ENCODE measurements at regions not wholly inside any gene's neighbourhood (a gene's known extent, or its start where the extent isn't known, plus 50 kb on each side); places are given as distances from the start of the nearest gene placed in this dataset.

DNA sequence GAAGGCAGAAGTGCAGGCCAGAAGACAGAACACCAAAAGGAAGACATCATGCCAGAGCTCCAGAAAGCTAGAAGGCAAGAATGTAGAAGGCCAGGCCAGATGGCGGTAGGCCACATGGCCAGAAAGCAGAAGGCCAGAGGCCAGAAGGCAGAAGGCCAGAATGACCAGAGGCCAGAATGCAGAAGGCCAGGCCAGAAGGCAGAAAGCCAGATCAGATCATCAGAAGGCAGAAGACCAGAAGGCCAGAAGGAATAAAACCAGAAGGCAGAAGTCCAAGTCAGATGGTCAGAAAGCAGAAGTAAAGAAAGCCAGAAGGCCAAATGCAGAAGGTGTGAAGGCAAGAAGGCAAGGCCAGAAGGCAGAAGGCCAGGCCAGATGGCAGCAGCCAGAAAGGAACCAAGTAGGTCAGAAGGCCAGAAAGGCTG is 185.0 kb downstream of the TUBA3C start:
- H3K36me3 ChIP-seq (ENCODE audit: low read depth), result no peaks in the 10 kb centered on the region
- H3K9me3 ChIP-seq, result peaks cover 66% of the 10 kb centered on the region
- no peak for DNase-seq
- TF ChIP-seq, protein P1, sequence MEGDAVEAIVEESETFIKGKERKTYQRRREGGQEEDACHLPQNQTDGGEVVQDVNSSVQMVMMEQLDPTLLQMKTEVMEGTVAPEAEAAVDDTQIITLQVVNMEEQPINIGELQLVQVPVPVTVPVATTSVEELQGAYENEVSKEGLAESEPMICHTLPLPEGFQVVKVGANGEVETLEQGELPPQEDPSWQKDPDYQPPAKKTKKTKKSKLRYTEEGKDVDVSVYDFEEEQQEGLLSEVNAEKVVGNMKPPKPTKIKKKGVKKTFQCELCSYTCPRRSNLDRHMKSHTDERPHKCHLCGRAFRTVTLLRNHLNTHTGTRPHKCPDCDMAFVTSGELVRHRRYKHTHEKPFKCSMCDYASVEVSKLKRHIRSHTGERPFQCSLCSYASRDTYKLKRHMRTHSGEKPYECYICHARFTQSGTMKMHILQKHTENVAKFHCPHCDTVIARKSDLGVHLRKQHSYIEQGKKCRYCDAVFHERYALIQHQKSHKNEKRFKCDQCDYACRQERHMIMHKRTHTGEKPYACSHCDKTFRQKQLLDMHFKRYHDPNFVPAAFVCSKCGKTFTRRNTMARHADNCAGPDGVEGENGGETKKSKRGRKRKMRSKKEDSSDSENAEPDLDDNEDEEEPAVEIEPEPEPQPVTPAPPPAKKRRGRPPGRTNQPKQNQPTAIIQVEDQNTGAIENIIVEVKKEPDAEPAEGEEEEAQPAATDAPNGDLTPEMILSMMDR (IDR thresholded peaks at IDR 0.05), result no peak
- intact Hi-C loops (cut with DNase I, micrococcal nuclease), result no loop called here
- no peak for ATAC-seq
- no peak overlapping the region for H3K4me3 ChIP-seq
- H3K4me1 ChIP-seq (ENCODE audit: low read depth), result no peaks in the 10 kb centered on the region

DNA sequence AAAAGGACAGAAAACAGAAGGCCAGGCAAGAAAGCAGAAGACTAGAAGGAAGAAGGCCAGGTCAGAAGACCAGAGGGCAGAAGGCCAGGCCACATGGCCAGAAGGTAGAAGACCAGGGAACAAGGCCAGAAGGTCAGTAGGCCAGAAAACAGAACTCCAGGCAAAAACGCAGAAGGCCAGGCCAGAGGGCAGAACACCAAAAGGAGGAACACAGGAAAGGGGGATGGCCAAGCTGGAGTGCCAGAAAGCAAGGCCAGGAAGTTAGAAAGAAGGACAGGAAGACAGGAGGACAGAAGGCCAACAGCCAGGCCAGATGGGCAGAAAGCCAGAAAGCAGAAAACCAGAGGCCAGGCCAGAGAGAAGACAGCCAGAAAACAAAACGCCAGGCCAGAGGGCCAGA is 185.4 kb downstream of the TUBA3C start:
- ATAC-seq, result no peak
- TF ChIP-seq, protein P1 (IDR thresholded peaks at IDR 0.05), result no peak
- H3K9me3 ChIP-seq, result peaks cover 66% of the 10 kb centered on the region

DNA sequence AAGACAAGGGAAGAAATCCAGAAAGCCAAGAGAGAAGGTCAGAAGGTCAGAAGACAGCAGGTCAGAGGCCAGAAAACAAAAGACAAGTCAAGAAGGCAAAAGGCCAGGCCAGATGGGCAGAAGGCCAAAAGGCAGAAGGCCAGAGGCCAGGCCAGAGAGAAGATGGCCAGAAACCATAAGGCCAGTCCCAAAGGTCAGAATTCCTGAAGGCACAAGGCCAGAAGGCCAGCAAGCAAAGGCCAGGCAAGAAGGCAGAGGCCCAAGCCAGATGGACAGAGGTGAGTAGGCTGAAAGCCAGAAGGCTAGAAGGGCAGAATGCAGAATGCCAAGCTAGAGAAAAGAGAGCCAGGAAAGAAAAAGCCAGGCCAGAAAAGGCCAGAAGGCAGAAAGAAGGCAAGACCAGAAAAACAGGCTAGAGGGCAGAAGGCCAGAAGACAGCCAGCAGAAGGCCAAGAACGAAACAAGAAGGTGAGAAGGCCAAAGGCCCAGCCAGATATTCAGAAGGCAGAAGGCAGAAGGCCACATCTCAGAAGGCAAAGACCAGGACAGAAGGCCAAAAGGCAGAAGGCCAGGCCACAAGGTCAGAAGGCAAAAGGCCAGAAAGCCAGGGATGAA is 186.3 kb downstream of the TUBA3C start:
- Histone ChIP-seq H3K36me3 (ENCODE audit: low read depth) (no peaks in the 10 kb centered on the region), H3K9me3 (peaks cover 65% of the 10 kb centered on the region), H3K4me3 (no peak overlapping the region), H3K4me1 (ENCODE audit: low read depth) (no peaks in the 10 kb centered on the region)
- ATAC-seq (no peak), DNase-seq (no peak)
- TF ChIP-seq, protein P1 (IDR thresholded peaks at IDR 0.05), result no peak
- intact Hi-C loops (cut with DNase I, micrococcal nuclease), result no loop called here

More for the DNA sequence above, 185.4 kb downstream of the TUBA3C start:
- Histone ChIP-seq H3K4me3 (no peak overlapping the region), H3K4me1 (ENCODE audit: low read depth) (no peaks in the 10 kb centered on the region), H3K36me3 (ENCODE audit: low read depth) (no peaks in the 10 kb centered on the region)
- intact Hi-C loops (cut with DNase I, micrococcal nuclease), result no loop called here
- DNase-seq, result no peak

DNA sequence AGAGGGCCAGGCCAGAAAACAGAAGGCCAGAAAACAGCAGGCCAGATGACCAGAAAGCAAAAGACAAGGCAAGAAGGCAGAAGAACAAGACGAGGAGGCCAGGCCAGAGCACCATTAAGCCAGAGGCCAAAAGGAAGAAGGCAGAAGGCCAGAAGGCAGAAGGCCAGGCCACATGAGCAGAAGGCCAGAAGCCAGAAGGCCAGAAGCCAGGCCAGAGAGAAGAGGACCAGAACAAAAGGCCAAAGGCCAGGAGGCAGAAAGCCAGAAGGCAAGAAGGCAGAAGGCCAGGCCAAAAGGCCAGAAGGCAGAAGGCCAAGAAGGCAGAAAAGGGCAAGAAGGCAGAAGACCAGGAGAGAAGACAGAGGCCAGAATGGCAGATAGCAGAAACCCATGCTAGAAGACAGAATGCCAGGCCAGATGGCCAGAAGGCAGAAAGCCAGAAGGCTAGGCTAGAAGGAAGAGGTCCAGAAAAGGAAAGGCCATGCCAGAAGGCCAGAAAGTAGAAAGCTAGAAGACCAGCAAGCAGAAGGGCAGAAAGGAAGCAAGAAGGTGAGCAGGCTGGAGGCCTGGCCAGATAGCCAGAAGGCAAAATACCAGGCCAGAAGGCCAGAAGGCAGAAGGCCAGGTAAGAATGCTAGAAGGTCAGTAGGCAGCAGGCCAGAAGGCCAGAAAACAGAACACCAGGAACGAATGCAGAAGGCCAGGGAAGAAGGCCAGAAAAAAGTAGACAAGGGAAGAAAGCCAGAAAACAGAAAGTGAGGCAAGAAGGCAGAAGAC is 187.6 kb downstream of the TUBA3C start:
- DNase-seq, result no peak
- intact Hi-C loops (cut with DNase I, micrococcal nuclease), result no loop called here
- TF ChIP-seq, protein P1 (IDR thresholded peaks at IDR 0.05), result no peak
- Histone ChIP-seq H3K4me1 (ENCODE audit: low read depth) (no peaks in the 10 kb centered on the region), H3K9me3 (peaks cover 62% of the 10 kb centered on the region), H3K36me3 (ENCODE audit: low read depth) (no peaks in the 10 kb centered on the region), H3K4me3 (no peak overlapping the region)
- ATAC-seq, result no peak

DNA sequence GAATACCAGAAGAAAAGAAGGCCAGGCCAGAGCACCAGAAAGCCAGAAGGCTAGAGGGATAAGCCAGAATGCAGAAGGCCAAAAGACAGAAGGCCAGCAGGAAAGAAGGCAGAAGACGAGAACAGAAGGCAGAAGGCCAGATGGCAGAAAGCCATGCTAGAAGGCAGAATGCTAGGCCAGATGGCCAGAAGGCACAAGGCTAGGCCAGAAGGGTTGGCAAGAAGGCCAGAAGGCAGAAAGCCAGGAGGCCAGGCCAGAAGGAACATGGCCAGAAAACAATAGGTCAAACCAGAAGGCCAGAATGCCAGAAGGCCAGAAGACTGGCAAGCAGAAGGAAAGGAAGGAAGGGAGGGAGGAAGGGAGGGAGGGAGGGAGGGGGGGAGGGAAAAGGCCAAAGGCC is 188.8 kb downstream of the TUBA3C start:
- peaks cover 63% of the 10 kb centered on the region for H3K9me3 ChIP-seq
- no peak for DNase-seq
- ATAC-seq, result no peak
- H3K4me1 ChIP-seq (ENCODE audit: low read depth), result no peaks in the 10 kb centered on the region
- H3K4me3 ChIP-seq, result no peak overlapping the region
- intact Hi-C loops (cut with DNase I, micrococcal nuclease), result no loop called here
- TF ChIP-seq, protein P1 (IDR thresholded peaks at IDR 0.05), result no peak
- no peaks in the 10 kb centered on the region for H3K36me3 ChIP-seq (ENCODE audit: low read depth)
